Stromal cell of bone marrow (primary cell): ENCODE measurements at regions not wholly inside any gene's neighbourhood (a gene's known extent, or its start where the extent isn't known, plus 50 kb on each side); places are given as distances from the start of the nearest gene placed in this dataset.
A peak's percentile ranks its signal among the peaks of the same experiment; 100 is the strongest.

Source experiments
- DNase-seq: peaks from one replicate; pipeline ENCODE4 v3.0.0-alpha.2; 2012; ENCODE audit warnings: low read depth

DNA sequence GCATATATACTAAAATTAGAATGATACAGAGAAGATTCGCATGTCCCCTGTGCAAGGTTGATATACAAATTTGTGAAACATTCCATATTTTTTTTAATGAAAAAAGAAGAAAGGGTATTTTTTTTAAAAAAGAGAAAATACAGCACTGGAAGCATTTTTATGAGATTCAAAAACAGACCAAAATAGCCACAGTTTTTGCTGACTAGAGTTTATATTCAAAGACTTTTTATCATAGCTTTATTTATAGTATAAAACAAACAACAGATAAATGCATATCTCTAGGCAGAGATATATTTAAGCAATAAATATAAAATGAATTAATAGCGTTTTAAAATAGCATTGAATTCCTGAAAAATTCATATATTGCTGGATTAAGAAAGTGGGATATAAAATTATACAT, 436.5 kb upstream of the ACVR2A start:
- no peak for DNase-seq

DNA sequence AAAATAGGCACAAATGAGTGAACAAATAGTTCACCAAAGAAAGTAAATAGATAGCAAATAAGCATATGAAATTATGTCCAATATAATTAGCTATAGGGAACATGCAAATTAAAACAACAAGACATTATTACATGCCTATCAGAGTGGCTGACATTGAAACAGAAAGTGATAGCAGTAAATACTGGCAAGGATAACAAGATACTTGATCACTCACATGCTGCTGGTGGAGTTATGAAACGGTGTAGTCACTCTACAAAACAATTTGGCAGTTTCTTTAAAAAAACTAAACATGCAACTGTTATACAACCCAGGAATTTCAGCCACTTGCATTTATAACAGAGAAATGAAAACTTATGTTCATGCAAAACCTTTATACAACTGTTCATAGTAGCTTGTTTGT, 439.2 kb upstream of the ACVR2A start:
- DNase-seq: peak; percentile 30

DNA sequence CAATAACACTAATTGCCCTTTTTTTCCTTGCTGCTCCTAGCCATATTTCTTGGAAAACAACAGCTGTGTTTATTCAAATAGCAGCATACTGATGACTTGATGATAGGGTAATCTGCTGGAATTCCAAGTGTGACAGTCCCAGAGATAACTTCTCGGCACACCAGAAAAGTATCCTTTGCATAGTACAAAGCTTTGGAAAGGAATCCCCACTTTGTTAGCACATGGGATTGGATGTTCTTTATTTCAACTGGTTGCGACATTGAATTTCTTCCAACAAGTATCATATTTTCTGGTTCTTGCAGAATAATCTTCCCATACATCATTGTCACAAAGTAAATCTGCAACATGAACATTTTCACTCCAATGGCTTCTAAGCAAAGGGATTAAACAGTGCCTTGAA, 445.8 kb upstream of the ACVR2A start:
- peak; percentile 9 for DNase-seq

DNA sequence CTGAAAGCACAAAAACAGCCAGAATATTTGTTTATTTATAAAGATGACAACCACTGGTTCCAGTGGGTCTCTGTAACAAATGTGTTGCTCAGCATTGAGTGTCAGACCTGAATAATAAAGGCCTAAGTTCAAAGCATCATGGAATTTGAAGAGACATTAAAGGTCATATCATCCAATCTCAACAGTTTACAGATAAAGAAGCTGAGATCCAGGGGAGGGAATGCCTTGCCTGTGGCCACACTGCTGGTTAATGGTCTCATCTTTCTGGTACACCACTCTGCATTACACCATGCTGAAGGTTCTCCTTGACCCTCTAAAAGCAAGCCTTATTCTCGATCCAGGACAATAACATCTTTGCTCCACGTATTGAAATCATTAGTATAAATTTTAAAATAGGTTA, 446.5 kb upstream of the ACVR2A start:
- no peak for DNase-seq

DNA sequence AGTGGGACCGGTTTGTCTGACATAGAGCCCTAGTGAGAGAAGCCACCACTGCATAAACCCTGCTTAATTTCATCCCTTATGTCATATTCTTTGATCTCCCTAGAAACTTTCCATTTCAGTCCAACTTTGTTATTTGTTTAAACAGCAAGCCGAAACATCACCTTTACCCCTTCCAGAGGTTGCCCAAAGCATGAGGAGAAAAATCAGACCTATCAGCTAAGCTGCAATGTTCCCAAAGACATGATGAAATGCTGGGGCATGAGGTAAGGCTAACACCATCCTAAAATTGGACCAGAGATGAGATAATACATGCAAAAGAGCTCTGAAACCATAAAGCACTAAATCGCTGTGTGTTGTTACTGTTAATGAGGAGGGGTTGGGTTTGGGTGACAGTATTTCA, 447.9 kb upstream of the ACVR2A start:
- DNase-seq: no peak

DNA sequence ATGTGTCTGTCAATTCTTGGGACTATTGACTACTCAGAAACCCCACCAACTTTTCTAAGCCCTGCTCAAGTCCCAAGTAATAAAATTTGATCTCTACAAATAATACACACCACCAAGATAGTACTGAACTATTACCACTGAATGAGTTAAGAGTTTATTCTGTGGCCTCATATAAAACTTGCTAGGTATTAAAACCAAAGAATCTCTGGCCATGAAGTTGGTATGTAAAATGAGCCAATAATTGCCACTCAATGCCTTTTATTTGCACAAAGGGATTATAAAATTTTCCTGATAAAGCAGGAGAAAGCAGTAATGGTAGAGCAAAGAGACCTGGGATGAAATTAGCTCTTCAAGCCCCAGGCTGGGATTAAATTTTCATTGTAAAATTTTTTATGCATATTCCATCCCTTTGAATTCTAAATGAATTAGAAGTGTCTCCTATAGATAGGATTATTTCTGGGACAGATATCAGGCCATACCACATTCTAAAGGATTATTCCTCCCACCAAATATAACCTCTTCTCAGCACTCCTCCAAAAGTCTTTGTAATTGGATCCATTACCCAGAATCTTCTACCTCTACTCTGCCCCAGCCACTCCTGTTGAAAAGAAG, 450.5 kb upstream of the ACVR2A start:
- no peak for DNase-seq

DNA sequence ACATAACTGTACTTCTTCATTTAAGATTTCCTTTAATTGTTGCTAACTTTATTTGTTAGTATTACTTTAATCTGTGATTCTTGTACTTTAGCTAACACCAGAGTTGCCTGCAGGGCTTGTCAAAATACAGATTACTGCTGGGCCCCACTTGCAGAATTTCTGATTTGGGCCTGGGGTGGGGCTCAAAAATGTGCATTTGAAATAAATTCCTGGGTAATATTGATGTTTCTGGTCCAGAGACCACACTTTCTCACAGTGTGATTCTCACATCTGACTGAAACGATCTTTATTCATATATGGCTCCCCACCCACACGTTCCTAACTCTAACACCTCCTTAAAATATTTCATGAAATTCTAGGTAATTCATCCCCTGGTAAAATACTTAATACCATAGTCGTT, 452.6 kb upstream of the ACVR2A start:
- no peak for DNase-seq

DNA sequence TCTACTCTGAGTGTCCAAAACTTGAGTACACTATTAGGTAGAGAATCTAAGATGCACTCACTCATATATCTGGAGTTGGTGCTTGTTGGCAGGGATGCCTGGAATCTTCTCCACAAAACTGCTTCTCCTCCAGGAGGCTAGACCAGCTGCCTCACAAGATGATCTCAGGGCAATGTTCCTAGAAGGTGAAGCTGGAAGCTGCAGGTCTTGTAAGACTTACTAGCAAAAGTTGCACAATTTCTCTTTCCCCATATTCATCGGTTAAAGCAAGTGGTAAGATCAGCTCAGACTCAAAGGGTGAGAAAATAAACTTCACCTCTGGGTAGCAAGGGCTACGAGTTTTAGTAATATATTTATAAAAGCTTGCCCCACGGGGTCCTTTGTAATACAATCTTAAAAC, 454.4 kb upstream of the ACVR2A start:
- no peak for DNase-seq

DNA sequence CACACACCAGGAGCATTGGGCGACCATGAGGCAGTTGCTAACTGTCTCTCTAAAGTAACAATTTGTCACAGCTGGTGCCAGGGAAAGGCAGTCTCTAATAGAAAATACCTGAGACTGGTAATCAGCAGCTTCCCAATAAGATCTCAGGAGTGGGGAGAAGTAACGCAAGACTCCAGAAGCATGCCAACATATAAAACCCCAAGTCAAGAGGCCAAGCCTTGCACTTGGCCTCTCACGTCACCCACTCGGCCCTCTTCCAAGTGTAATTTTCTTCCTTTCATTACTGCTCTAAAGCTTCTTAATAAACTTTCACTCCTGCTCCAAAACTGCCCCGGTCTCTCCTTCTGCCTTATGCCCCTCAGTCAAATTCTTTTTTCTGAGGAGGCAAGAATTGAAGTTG, 455.6 kb upstream of the ACVR2A start:
- no peak for DNase-seq

DNA sequence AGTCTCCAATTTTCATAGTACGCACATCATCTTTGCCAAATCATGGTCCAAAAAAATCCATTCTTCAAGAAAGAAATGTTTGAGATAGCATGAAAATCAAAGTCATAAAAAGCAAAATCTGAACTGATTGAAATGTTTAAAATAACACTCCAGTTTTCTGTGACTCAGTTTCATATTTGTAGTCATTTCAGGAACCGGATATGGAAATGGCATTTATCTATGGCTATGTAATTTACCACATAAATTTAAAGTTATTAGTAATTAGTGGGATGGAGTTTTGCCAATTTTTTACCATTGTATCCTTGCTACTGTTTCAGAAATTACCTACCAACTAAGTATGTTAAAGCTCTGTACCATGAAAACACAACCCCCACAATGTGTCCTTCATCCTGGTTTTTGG, 456.6 kb upstream of the ACVR2A start:
- DNase-seq: no peak

DNA sequence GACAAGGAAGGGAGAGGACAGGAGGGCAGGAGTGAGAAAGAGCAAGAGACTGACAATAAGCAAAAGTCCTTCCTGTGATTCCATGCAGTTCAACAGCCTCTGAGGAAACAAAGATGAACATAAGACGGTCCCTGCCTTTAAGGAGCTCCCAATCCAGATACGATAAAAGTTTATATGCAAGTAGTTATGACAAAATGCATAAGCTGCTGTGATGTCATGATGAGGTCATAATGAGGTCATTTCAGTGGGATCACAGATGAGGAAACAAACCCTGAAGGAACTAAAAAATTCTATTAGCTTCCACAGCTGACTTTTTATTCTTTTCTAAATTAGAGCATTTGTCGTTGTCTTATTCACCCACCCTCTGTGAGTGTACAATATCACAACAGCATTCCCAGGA, 458.5 kb upstream of the ACVR2A start:
- no peak for DNase-seq

DNA sequence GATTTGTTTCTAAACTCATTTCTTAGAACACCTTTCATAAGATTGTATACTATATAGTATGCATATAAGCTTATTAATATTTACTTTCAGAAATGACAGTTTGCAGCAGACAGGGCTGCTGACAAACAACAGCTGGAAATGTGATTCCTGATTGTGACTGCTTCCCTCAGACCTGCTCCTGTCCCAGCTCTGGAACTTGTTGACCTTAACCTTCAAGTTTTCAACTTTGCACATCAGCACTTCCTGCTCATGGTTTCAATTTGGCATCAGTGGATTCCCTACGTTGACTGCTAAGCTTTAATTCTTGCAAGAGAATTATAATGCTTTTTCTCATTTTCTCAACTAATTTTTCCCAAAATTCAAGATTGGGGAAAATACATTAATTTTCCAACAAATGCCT, 459.2 kb upstream of the ACVR2A start:
- DNase-seq: no peak

DNA sequence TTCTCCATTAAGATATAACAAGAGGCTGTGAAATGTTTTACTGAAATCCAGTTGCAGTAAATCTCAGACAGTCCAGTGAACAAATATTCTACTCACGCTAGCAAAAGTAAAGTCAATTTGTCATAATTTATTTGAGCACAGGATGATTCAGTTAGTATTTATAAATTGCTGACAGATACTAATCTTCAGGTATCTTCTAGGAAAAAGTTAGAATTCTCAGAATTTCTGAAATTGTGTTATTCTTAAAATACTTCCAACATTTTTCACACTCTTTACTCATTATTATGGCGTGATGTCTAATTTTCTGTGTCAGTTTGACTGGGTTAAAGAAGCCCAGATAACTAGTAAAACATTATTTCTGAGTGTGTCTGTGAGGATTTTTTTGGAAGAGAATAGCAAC, 460.2 kb upstream of the ACVR2A start:
- DNase-seq: no peak

DNA sequence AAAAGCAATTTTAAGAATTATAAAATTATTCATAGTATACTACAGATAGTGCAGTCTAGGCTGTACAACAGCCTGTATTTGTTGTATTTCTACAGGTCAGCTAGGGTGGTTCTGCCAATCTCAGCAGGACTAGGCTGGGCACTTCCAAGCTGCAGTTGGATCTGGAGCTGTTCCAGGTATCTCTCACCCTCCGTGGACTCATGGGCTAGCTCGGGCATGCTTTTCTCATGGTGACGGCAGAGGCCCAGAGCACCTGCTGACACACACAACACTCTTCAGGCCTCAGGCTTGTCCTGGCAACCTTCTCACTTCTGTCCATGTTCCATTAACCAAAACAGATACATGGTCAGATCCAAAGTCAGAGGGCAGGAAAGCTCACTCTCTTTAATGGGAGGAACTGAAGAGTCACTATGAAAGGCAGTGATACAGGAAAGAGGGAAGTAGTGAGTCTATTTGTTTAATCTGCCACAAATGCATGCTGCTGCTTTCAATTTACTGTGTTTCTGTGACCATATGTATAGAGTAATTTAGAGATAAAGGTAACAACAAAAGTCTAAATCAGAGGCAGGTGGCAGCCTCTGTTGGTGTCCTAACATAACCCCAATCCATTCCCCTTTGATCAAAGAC, 462.4 kb upstream of the ACVR2A start:
- no peak for DNase-seq

DNA sequence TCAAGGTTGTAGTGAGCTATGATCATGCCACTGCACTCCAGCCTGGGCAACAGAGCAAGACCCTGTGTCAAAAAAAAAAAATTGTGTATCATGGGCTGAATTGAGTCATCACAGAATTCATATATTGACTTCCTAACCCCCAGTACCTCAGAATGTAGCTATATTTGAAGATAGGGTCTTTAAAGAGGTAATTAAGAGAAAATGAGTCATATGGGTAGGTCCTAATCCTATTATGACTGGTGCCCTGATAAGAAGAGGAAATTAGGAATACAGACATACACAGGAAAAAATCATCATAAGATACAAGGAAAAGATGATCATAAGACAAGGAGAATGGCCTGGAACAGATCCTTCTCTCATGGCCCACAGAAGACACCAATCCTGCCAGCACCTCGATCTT, 466.4 kb upstream of the ACVR2A start:
- no peak for DNase-seq

DNA sequence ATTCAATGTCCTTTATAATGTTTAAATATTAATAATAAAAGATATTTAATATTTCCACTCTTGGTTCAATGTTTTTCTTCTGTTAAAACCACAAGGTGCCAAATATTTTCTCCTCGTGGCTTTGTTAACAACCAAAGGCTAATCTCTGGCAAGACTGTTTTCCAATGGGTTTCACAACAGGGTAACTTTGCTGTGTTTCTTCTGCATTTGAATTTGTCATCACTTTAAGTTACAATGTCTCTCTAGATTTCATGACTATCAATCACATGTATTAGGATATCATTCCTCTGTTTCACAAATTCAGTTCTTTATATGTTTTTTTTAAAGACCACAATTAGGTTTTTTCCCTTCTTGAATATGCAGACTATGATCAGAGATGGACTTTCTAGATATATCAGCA, 469.8 kb upstream of the ACVR2A start:
- no peak for DNase-seq

DNA sequence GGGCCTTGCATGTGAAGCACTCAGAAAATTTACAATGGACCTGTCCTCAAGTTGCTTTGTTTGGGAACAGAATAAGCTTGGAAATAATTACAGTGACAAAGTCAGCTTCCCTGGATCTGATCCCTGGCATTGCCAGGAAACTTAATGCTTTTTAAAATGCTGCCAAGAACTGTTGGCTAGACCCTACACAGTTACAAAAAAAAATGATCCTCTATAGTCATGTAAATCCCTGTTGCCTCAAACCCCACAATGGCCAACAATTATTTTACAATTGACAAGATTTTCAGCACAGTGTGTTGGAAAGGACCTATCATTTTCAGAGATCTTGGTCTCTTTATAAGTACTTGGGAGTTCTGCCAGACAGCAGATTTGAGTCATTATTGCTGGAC, 470.4 kb upstream of the ACVR2A start:
- peak; percentile 70 for DNase-seq

DNA sequence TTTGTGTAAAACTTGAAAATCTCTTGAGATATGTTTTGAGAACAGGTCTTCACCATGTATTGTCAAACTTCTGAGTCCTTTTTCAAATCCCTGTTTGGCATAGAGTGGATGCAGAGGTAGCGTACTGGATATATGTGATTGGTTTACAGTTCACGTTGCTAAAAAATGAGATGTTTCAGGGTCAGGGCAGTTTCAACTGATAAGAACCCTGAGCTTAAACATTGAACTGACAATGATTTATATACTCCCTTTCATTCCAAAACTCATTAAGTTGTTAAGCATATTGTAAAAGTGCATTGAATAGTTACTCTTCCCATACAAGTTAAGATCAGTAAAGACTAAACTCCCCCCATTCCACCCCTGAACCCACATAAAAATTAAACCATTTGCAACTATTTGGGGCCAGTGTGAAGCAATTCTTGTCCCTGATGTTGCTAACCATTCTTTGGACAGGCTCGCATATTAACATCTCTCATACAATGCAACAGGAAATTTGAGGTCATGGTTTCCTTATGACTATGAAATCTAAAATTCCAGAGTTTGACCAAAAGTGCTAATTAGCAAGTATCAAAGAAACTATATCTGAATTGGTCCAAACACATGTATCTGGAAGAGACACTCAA, 470.9 kb upstream of the ACVR2A start:
- DNase-seq: no peak

DNA sequence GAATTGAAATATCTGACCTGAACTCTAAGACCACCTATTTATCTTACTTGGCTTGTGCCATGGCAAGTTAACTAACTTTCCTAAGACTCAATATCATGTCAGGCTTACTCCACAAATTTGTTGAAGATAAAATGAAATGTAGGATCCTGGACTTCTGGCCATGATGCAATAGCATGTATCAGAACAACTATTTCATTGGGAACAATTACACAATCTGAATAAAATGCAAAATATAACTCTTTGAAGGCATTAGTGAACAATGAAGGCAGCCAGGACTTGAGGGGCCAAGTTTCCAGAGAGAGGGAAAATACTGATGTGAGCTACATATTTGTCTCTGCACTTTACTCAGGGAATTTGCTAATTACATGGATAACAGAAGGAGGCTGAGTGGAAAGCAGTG, 476.5 kb upstream of the ACVR2A start:
- DNase-seq: no peak

DNA sequence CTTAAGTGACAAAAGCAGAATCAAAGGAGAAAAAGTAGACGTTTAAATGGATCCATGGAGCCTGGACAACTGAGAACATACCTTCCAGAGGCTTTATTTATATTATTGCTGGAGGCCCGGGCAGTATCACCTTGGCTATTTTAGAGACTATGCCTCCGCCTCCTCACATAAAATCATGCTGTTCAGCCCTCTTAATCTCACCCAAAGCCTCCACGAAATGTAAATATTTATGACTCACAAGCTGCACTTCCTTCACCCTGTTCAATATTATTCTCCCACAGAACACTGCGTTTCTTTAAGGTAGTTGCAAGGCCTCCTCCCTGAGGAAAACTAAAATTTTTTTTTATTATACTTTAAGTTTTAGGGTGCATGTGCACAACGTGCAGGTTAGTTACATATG, 478.6 kb upstream of the ACVR2A start:
- DNase-seq: no peak

DNA sequence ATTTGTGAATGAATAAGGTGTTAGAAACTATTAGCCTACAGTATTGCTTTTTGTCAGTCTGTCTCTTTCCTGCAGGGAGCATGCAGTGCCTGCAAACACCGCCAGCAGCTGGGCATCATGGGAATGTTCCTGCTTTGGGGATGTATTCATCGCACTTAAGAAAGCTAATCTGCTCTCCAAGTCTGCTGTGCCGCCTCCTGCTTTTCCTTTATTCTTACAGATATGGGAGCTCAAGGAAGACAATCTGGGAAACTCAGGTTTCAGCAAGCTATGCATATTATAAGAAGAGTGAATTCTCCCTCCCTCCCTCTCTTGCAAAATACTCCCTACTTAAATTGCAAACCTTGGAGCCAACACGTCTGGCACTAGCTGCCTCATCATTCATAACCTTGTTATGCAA, 479.2 kb upstream of the ACVR2A start:
- no peak for DNase-seq

DNA sequence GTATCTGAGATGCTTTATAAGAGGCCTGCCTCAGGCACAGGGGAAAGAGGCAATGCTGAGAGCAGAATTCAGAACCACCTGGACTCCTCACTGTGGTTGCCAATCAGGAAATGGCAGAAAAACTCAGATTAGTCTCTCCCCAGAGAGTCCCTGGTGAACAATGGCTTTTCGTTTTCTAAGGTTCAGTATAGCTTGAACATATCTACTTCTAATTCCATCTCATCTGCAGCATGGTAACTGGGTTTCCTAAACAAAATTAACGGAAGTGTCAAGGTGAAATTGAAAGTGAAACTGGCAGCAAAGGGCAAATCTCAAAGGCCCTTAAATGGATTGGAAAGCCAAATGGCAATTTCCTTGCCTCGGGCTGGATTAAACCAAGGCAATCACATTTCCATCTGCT, 480.2 kb upstream of the ACVR2A start:
- DNase-seq: no peak

DNA sequence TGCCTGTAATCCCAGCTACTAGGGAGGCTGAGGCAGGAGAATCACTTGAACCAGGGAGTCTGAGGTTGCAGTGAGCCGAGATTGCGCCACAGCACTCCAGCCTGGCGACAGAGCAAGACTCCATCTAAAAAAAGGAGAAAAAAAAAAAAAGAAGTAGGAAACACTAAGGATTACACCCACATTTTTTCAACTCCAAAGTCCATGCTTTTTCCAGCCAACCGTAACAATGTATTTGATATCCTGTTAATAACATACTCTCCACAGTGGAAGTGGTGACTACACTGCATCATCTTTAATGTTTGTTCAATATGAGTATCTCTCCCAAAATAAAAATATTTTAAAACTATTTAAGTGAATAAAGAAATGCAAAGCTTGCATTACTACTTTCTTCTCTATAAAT, 481.6 kb upstream of the ACVR2A start:
- DNase-seq: no peak

DNA sequence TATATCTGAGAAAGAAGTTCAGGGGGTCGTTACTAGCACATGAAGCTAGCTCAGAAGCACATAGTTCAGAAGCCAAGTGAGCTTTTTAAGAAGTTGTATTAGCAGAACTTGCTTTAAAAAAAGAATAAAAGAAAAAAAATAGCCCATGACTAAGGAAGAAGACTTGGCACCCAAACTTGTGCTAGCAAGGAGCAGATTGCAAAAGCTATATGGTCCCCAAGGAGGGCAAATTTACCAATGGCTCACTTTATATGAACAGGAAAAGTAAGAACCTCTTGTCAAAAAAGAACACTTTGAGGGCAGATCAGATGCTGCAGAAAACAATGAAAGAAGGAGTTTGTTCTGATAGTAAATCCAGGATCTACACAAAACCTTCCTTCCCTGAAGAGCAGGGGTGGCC, 486.5 kb upstream of the ACVR2A start:
- peak; percentile 33 for DNase-seq
